GM19397 (cell line): ENCODE measurements at regions not wholly inside any gene's neighbourhood (a gene's known extent, or its start where the extent isn't known, plus 50 kb on each side); places are given as distances from the start of the nearest gene placed in this dataset.

ENCODE experiments used
- ATAC-seq: cut with Tn5 transposase; IDR thresholded peaks from one replicate; pipeline ENCODE4 v1.9.1; 2021; ENCODE audit warnings: mild to moderate bottlenecking, moderate library complexity; ENCODE audit not compliant: unreplicated experiment

- no peak for ATAC-seq
Measured at GRCh38 chr3:30945291-30945690, 50.8 kb upstream of the GADL1 start.

GRCh38 chr3:30948426-30948825, 54.0 kb upstream of the GADL1 start:
- ATAC-seq, result no peak

GRCh38 chr3:30951826-30952225, 57.4 kb upstream of the GADL1 start:
- no peak for ATAC-seq

- ATAC-seq, result no peak
Measured at GRCh38 chr3:30952786-30953185, 58.3 kb upstream of the GADL1 start.

- no peak for ATAC-seq
Measured at GRCh38 chr3:30954426-30954825, 60.0 kb upstream of the GADL1 start.

- ATAC-seq, result no peak
Measured at GRCh38 chr3:30962084-30962483, 67.6 kb upstream of the GADL1 start.

GRCh38 chr3:30962493-30962892, 68.0 kb upstream of the GADL1 start:
- ATAC-seq, result no peak

GRCh38 chr3:30963223-30963722, 68.8 kb upstream of the GADL1 start:
- no peak for ATAC-seq

GRCh38 chr3:30964612-30965011, 70.2 kb upstream of the GADL1 start:
- peak; percentile 91 for ATAC-seq

- no peak for ATAC-seq
Measured at GRCh38 chr3:30966896-30967295, 72.4 kb upstream of the GADL1 start.

GRCh38 chr3:30970183-30970582, 75.7 kb upstream of the GADL1 start:
- no peak for ATAC-seq

GRCh38 chr3:30972449-30972848, 78.0 kb upstream of the GADL1 start:
- no peak for ATAC-seq

GRCh38 chr3:30974071-30974470, 79.6 kb upstream of the GADL1 start:
- no peak for ATAC-seq

GRCh38 chr3:30977592-30977991, 83.1 kb upstream of the GADL1 start:
- ATAC-seq, result no peak

- ATAC-seq, result no peak
Measured at GRCh38 chr3:30980993-30981392, 86.5 kb upstream of the GADL1 start.

- ATAC-seq, result no peak
Measured at GRCh38 chr3:30982416-30983075, 88.1 kb upstream of the GADL1 start.

GRCh38 chr3:30984855-30985749, 90.6 kb upstream of the GADL1 start:
- peak; percentile 55 for ATAC-seq

- no peak for ATAC-seq
Measured at GRCh38 chr3:30986551-30986950, 92.1 kb upstream of the GADL1 start.

- ATAC-seq, result no peak
Measured at GRCh38 chr3:30988769-30989168, 94.3 kb upstream of the GADL1 start.

GRCh38 chr3:30989276-30990030, 95.0 kb upstream of the GADL1 start:
- no peak for ATAC-seq

GRCh38 chr3:30996467-30996866, 102.0 kb upstream of the GADL1 start:
- no peak for ATAC-seq
